HUES6 (cell line): ENCODE measurements at regions not wholly inside any gene's neighbourhood (a gene's known extent, or its start where the extent isn't known, plus 50 kb on each side); places are given as distances from the start of the nearest gene placed in this dataset.

ENCODE experiments used
- H3K27ac ChIP-seq: 2 replicates; pipeline ENCODE4 v1.7.0; 2013; ENCODE audit warnings: low read depth, mild to moderate bottlenecking, low read length, inconsistent platforms
- H3K27me3 ChIP-seq: 2 replicates; pipeline ENCODE4 v1.6.1; 2013; ENCODE audit warnings: low read length; ENCODE audit not compliant: control insufficient read depth, insufficient read depth
- H3K36me3 ChIP-seq: 2 replicates; pipeline ENCODE4 v1.6.1; 2013; ENCODE audit warnings: low read length; ENCODE audit not compliant: control insufficient read depth, insufficient read depth
- H3K4me1 ChIP-seq: 2 replicates; pipeline ENCODE4 v1.6.1; 2013; ENCODE audit warnings: low read length; ENCODE audit not compliant: control insufficient read depth, insufficient read depth
- H3K4me3 ChIP-seq: 2 replicates; pipeline ENCODE4 v1.5.1; 2013; ENCODE audit warnings: low read depth, low read length
- H3K9ac ChIP-seq: one replicate; pipeline ENCODE4 v1.6.1; 2013; ENCODE audit warnings: mild to moderate bottlenecking, low read length
- H3K9me3 ChIP-seq: 2 replicates; pipeline ENCODE4 v1.6.1; 2013; ENCODE audit warnings: low read depth, low read length; ENCODE audit not compliant: control insufficient read depth, insufficient read depth

DNA sequence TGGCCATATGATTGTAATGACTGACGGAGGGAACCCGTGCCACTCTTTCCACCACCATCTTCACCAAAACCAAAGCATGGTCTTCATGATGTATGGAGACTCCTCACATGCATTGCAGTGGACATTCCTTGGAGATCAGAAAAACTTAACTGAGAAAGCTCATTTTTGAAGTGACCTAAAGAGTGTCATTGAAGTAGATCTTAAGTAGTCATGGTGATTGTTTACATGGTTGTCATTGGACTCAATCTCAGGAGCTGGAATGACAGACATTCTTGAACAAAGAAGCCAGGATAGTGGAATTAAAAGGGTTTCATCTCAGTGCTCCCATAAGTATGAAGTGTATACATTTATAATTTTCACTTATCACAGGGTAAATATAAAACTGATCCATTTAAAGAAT lies 236.7 kb upstream of the IPO5 start:
- no peak overlapping the region for H3K4me3 ChIP-seq
- H3K9ac ChIP-seq = no peak overlapping the region
- no peaks in the 10 kb centered on the region for H3K9me3 ChIP-seq
- H3K27ac ChIP-seq = no peak overlapping the region
- H3K4me1 ChIP-seq = no peaks in the 10 kb centered on the region
- no peaks in the 10 kb centered on the region for H3K36me3 ChIP-seq
- no peaks in the 10 kb centered on the region for H3K27me3 ChIP-seq

DNA sequence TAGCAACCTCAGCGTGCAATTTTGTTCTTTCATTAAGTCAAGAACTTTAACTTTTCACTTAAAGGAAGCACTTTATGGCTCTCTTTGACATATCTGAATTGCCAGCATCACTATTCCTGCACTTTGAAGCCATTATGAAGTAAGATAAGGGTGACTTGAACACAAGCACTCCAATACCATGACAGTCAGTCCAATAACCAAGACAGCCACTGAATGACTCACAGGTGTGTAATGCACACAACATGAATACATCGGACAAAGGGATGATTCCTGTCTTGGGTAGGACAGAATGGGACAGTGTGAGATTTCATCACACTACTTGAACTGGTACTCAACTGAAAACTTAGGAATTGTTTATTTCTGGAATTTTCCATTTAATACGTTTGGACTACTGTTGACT lies 233.7 kb upstream of the IPO5 start:
- H3K27ac ChIP-seq = no peak overlapping the region
- H3K36me3 ChIP-seq = no peaks in the 10 kb centered on the region
- H3K9me3 ChIP-seq = no peaks in the 10 kb centered on the region
- no peaks in the 10 kb centered on the region for H3K27me3 ChIP-seq
- no peak overlapping the region for H3K9ac ChIP-seq
- H3K4me1 ChIP-seq = no peaks in the 10 kb centered on the region
- no peak overlapping the region for H3K4me3 ChIP-seq

DNA sequence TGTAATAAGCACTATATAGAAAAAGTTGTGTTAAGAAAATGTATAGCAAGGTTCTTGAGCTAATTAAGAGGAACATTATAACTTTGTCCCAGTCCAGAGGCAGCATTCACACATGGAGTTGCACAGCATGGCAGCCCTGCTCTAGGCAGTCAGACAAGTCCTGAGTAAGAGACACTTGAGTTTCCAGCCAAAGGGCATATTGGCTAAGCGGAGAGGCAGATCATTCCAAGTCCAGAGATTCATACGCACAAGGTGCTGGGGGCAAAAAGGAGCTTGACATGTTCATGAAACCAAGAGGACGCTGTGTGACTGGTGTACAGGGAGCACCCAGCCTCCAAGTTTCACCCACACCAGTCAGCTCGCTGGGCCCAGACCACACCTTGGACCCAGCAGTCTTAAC lies 232.6 kb upstream of the IPO5 start:
- H3K36me3 ChIP-seq = no peaks in the 10 kb centered on the region
- H3K27me3 ChIP-seq = no peaks in the 10 kb centered on the region
- no peak overlapping the region for H3K9ac ChIP-seq
- H3K9me3 ChIP-seq = no peaks in the 10 kb centered on the region
- no peaks in the 10 kb centered on the region for H3K4me1 ChIP-seq
- no peak overlapping the region for H3K27ac ChIP-seq
- H3K4me3 ChIP-seq = no peak overlapping the region

DNA sequence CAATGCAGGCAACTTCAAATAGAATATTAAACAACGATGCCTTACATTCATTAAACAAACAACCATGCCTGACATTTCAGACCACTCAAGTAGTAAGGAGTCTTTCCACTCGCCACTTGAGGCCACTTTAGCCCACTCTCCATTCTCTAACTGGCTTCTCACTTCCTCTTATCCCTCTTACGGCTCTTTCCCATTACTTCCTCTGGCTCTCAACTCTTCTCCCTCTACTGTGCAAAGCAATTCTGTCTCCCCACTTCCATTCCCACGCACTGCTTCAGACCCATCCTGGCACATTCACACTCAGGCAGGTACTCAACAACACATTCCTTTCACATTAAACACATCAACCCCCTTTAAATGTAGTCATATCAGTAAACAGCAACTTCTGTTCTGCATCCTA lies 229.8 kb upstream of the IPO5 start:
- Histone ChIP-seq H3K27me3 (no peaks in the 10 kb centered on the region), H3K36me3 (no peaks in the 10 kb centered on the region), H3K4me1 (no peaks in the 10 kb centered on the region), H3K9me3 (0 out of 2 replicates have a peak, but pooled peaks cover 2% of the 10 kb centered on the region), H3K27ac (no peak overlapping the region), H3K9ac (no peak overlapping the region), H3K4me3 (no peak overlapping the region)

DNA sequence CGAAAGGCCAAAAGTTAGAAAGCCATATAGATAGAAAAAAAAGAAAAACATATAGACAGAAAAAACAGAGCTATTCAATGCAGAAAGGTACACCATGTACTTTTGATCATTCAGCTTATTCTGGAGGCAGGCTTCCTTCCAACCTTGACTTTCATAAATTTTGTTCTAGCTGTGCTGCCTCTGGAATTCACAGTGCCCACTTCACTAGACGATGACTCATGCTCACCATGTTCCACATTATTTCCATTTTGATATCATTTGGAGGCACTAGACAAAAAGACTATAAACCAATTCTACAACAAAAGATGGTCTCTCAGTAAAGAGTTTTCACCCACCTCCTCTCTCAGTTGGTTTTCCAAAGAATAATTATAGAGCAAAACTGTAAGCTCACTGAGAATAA lies 229.0 kb upstream of the IPO5 start:
- Histone ChIP-seq H3K36me3 (no peaks in the 10 kb centered on the region), H3K9ac (no peak overlapping the region), H3K27me3 (no peaks in the 10 kb centered on the region), H3K9me3 (peaks cover 4% of the 10 kb centered on the region), H3K4me3 (no peak overlapping the region), H3K27ac (no peak overlapping the region), H3K4me1 (no peaks in the 10 kb centered on the region)

DNA sequence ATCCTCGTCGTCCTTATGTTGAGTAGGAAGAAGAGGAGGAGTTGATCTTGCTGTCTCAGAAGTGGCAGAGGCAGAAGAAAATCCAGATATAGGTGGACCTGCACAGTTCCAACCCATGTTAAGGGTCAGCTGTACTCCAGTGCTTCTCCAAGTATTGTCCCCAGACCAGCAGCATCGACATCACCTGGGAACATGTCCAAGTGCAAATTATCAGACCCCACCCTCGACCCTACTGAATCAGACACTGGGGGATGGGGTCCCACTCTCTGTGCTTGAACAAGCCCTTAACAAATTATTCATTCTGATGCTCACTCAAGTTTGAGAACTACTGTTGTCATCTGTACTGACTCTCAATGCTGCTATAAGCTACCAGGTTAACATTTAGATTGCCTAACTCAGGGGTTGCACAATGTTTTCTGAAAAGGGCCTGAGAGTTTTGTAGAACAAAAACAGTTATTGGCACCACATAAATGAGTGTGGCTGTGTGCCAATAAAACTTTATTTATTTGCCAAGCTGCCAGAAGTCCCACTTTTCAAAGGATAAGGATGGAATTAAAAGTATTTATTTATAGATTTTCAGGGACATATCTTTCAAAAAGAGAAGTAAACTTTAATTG lies 226.7 kb upstream of the IPO5 start:
- Histone ChIP-seq H3K9ac (no peak overlapping the region), H3K36me3 (no peaks in the 10 kb centered on the region), H3K4me1 (no peaks in the 10 kb centered on the region), H3K4me3 (no peak overlapping the region), H3K27ac (no peak overlapping the region), H3K27me3 (no peaks in the 10 kb centered on the region), H3K9me3 (peaks cover 14% of the 10 kb centered on the region)

DNA sequence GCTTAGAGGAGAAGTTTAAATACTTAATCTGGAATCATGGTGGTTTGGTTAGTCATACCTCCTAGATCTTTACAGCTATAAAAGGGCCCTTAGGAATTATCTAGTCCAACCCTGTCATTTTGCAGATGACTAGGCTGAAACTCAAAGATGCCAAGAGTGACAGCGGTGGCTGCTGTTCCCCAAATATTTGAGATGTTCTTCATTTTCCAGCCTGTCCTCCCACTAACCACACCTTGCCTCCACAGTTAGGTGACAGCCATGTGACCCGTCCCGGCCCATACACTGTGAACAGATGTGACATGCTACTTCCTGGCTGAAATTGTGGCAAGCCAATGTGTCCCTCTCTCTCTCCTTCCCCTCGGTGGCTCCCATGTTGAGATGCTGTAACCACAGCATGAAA lies 225.5 kb upstream of the IPO5 start:
- Histone ChIP-seq H3K4me3 (no peak overlapping the region), H3K4me1 (no peaks in the 10 kb centered on the region), H3K9ac (no peak overlapping the region), H3K27me3 (no peaks in the 10 kb centered on the region), H3K9me3 (peaks cover 14% of the 10 kb centered on the region), H3K27ac (no peak overlapping the region), H3K36me3 (no peaks in the 10 kb centered on the region)

DNA sequence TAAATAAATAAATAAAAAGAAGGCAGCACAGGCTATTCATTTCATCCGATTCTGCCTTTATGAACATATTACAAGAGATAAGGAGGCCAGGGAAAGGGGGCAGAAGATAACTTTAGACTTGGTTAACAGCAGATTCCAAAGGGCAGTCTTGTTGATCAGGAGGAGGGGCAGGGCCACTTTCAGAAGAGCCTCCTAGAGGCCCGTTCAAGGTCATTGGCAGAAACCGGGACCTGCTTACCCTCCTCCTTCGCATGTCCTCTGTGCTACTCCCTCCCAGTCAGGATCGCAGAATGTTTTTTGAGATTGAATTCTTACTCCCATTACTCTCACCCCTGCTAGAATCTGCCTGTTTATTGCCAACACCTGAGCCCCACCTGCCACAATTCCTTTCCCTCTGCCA lies 217.0 kb upstream of the IPO5 start:
- Histone ChIP-seq H3K9me3 (no peaks in the 10 kb centered on the region), H3K4me3 (no peak overlapping the region), H3K36me3 (no peaks in the 10 kb centered on the region), H3K9ac (no peak overlapping the region), H3K27ac (no peak overlapping the region), H3K4me1 (no peaks in the 10 kb centered on the region), H3K27me3 (no peaks in the 10 kb centered on the region)

DNA sequence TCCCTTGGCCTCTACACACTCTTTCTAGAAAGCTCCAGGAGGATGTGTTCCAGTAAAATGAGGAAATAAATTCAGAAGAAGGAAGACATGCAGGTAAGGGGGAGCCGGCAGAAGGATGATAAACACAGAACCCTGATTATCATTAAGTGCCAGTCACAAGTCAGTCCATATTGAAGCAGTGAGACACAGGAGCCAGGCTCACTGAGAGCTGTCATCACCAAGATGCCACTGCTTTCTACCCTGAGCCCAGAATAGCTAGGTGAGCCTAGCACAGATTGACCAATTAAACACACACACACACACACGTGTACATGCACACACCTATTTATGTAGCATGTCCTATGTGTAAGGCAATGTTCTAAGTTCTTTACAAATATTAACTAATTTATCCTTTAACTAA lies 211.4 kb upstream of the IPO5 start:
- Histone ChIP-seq H3K4me3 (no peak overlapping the region), H3K27ac (no peak overlapping the region), H3K9me3 (no peaks in the 10 kb centered on the region), H3K27me3 (no peaks in the 10 kb centered on the region), H3K9ac (no peak overlapping the region), H3K4me1 (no peaks in the 10 kb centered on the region), H3K36me3 (no peaks in the 10 kb centered on the region)

DNA sequence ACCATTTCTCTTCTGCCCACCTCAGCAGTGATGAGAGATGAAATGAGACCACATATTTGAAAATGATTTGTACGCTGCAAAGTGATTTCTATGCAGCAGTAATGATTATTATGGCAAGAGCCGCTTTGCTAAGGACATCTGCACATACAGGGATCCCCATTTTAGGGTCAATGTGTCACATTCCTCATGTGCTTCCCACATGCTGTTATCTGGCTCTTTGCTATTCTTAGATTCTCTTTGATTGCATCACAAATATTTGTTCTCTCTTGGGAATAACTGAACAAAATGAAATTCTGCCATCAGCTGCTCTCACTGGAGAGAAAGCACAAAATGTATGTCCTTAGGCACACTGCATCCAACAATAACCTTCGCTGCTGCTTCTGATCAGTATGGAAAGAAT lies 209.5 kb upstream of the IPO5 start:
- Histone ChIP-seq H3K27me3 (no peaks in the 10 kb centered on the region), H3K27ac (no peak overlapping the region), H3K9ac (no peak overlapping the region), H3K9me3 (no peaks in the 10 kb centered on the region), H3K4me1 (no peaks in the 10 kb centered on the region), H3K36me3 (no peaks in the 10 kb centered on the region), H3K4me3 (no peak overlapping the region)

DNA sequence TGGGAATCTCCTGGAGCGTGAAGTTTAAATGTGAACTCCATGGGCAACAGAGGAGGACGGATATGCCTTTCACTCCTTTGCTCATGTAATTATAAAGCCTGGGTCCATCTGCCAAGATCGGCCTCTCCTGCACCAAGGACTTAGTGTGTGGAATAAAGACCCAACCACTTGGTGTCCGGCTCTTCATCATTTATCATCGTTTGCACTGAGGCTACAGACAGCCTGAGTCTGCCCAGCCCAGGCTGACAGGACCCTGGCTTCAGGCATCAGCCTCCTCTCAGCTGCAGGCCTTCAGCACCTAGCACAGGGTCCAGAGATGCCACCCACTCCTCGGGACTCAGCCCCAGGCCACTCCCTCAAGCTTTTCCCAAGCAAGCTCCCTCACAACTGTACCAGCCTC lies 206.8 kb upstream of the IPO5 start:
- H3K4me3 ChIP-seq = no peak overlapping the region

DNA sequence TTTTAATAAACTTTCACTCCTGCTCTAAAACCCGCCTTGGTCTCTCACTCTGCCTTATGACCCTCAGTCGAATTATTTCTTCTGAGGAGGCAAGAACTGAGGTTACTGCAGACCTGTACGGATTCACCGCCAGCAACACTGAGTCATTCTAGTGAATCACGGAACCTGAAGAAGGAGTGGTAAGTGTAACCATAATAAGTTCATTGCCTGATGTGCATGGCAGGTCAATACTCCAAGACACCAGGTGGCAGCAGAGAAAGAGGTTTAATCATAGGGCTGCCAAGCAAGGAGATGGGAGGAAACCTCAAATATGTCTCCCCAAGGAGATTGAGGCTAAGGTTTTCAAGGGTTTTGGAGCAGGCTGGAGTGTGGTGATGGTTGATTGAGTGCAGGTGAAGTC lies 204.3 kb upstream of the IPO5 start:
- Histone ChIP-seq H3K4me1 (no peaks in the 10 kb centered on the region), H3K9me3 (no peaks in the 10 kb centered on the region), H3K36me3 (no peaks in the 10 kb centered on the region), H3K27ac (no peak overlapping the region), H3K4me3 (no peak overlapping the region), H3K27me3 (no peaks in the 10 kb centered on the region), H3K9ac (no peak overlapping the region)

More for the DNA sequence above, 206.8 kb upstream of the IPO5 start:
- no peak overlapping the region for H3K27ac ChIP-seq
- no peaks in the 10 kb centered on the region for H3K9me3 ChIP-seq
- H3K9ac ChIP-seq = no peak overlapping the region
- H3K36me3 ChIP-seq = no peaks in the 10 kb centered on the region
- no peaks in the 10 kb centered on the region for H3K27me3 ChIP-seq
- H3K4me1 ChIP-seq = no peaks in the 10 kb centered on the region
